SK-N-SH treated with all-trans-retinoic acid at 6 μM for 48 hours (cell line): ENCODE measurements at regions not wholly inside any gene's neighbourhood (a gene's known extent, or its start where the extent isn't known, plus 50 kb on each side); places are given as distances from the start of the nearest gene placed in this dataset.

ENCODE experiments used
- ARNTL ChIP-seq: fragments of 450-650 bp; formaldehyde crosslinking; IDR thresholded peaks from 2 replicates; pipeline ENCODE4 v1.5.0; 2020; ENCODE audit warnings: low read depth, mild to moderate bottlenecking, moderate library complexity, borderline replicate concordance
- CSDC2 ChIP-seq: fragments of 250-450 bp; sonication (Bioruptor Pico); IDR thresholded peaks from 2 replicates; pipeline ENCODE4 v1.5.0; 2020; ENCODE audit warnings: mild to moderate bottlenecking, moderate library complexity
- ZFP30 ChIP-seq: fragments of 450-650 bp; formaldehyde crosslinking; IDR thresholded peaks from 2 replicates; pipeline ENCODE4 v1.5.0; 2022; ENCODE audit warnings: mild to moderate bottlenecking, moderate library complexity
- ZNF70 ChIP-seq: fragments of 450-650 bp; formaldehyde crosslinking; IDR thresholded peaks from 2 replicates; pipeline ENCODE4 v1.5.0; 2020; ENCODE audit warnings: mild to moderate bottlenecking, moderate library complexity
- TF ChIP-seq, protein P1 (sequence below): fragments of 250-450 bp; sonication (Bioruptor Pico); IDR thresholded peaks from 2 replicates; pipeline ENCODE4 v1.5.1; 2021; ENCODE audit warnings: mild to moderate bottlenecking, moderate library complexity
- TF ChIP-seq, protein P2 (sequence below): fragments of 250-450 bp; sonication (Bioruptor Pico); IDR thresholded peaks from 2 replicates; pipeline ENCODE4 v1.8.0; 2020; ENCODE audit warnings: mild to moderate bottlenecking, moderate library complexity, borderline replicate concordance

DNA sequence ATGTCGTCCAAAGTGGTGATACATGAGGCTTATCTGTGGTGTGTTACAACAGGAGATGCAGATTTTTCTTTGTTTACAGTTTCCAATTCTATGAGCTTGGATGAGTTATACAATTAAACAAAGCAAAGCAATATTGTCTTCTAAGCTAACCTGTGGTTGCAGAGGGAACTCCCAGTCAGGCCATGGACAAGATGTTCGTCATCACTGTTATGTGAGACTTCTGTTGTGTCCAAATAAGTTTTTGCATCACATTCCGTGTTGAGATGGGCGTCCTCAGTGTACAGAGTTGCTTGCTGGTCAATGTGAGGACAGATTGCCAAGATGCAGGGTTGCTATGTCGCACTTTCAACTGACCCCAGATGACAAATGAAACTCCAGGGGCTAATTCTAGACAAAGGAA, 189.3 kb downstream of the IRF8 start:
- TF ChIP-seq, protein P1, sequence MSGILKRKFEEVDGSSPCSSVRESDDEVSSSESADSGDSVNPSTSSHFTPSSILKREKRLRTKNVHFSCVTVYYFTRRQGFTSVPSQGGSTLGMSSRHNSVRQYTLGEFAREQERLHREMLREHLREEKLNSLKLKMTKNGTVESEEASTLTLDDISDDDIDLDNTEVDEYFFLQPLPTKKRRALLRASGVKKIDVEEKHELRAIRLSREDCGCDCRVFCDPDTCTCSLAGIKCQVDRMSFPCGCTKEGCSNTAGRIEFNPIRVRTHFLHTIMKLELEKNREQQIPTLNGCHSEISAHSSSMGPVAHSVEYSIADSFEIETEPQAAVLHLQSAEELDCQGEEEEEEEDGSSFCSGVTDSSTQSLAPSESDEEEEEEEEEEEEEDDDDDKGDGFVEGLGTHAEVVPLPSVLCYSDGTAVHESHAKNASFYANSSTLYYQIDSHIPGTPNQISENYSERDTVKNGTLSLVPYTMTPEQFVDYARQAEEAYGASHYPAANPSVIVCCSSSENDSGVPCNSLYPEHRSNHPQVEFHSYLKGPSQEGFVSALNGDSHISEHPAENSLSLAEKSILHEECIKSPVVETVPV (CRISPR knock-in tag), result no peak
- TF ChIP-seq ZFP30, result no peak
- TF ChIP-seq, protein P2, sequence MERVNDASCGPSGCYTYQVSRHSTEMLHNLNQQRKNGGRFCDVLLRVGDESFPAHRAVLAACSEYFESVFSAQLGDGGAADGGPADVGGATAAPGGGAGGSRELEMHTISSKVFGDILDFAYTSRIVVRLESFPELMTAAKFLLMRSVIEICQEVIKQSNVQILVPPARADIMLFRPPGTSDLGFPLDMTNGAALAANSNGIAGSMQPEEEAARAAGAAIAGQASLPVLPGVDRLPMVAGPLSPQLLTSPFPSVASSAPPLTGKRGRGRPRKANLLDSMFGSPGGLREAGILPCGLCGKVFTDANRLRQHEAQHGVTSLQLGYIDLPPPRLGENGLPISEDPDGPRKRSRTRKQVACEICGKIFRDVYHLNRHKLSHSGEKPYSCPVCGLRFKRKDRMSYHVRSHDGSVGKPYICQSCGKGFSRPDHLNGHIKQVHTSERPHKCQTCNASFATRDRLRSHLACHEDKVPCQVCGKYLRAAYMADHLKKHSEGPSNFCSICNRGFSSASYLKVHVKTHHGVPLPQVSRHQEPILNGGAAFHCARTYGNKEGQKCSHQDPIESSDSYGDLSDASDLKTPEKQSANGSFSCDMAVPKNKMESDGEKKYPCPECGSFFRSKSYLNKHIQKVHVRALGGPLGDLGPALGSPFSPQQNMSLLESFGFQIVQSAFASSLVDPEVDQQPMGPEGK (CRISPR knock-in tag), result no peak
- no peak for TF ChIP-seq ARNTL (CRISPR knock-in tag)
- no peak for TF ChIP-seq ZNF70 (CRISPR knock-in tag)
- no peak for TF ChIP-seq CSDC2 (CRISPR knock-in tag)
